PC-3 (cell line): ENCODE measurements at regions not wholly inside any gene's neighbourhood (a gene's known extent, or its start where the extent isn't known, plus 50 kb on each side); places are given as distances from the start of the nearest gene placed in this dataset.

ENCODE experiments used
- ATAC-seq: fragments of 200-7000 bp; cut with Tn5 transposase; 2 replicates; pipeline ENCODE4 v1.9.1; 2020; ENCODE audit warnings: mild to moderate bottlenecking, moderate library complexity
- BruUV-seq: library from RNA; stranded (reverse); fragments of 400-500 nt; replicated peaks from 2 replicates; lab custom pipeline; 2021; lab: Mats Ljungman, UMichigan
- CTCF ChIA-PET: fragments of 300-600 bp; sonication (Branson Sonifier 250); formaldehyde crosslinking; loops from one replicate; lab custom pipeline; 2022; ENCODE audit warnings: antibody characterized with exemption; lab: Charles Lee
- POLR2A ChIA-PET: fragments of 300-600 bp; sonication (Branson Sonifier 250); formaldehyde crosslinking; loops from one replicate; lab custom pipeline; 2022; ENCODE audit warnings: antibody characterized with exemption; ENCODE audit not compliant: unreplicated experiment; lab: Charles Lee
- DNase-seq: peaks from one replicate; pipeline ENCODE4 v3.0.0-alpha.2; 2015
- H2AFZ ChIP-seq: fragments of 300-600 bp; sonication (generic); 2 replicates; pipeline ENCODE4 v1.6.0; 2016; ENCODE audit warnings: antibody characterized with exemption, low read length
- H3F3A ChIP-seq: fragments of 300-600 bp; sonication (generic); one replicate; pipeline ENCODE4 v1.6.0; 2017; ENCODE audit warnings: antibody characterized with exemption, low read length, control low read depth, mild to moderate bottlenecking; ENCODE audit not compliant: unreplicated experiment
- H3K27ac ChIP-seq: fragments of 300-600 bp; sonication (generic); 2 replicates; pipeline ENCODE4 v1.5.1; 2016; ENCODE audit warnings: mild to moderate bottlenecking, low read length
- H3K27me3 ChIP-seq: fragments of 300-600 bp; sonication (generic); 2 replicates; pipeline ENCODE4 v1.6.1; 2016; ENCODE audit warnings: low read length, mixed read lengths
- H3K36me3 ChIP-seq: fragments of 300-600 bp; sonication (generic); 2 replicates; pipeline ENCODE4 v1.6.1; 2016; ENCODE audit warnings: low read depth, mixed run types, low read length, mixed read lengths
- H3K4me1 ChIP-seq: fragments of 300-600 bp; sonication (generic); 2 replicates; pipeline ENCODE4 v1.5.1; 2016; ENCODE audit warnings: low read length; ENCODE audit not compliant: insufficient read depth
- H3K4me2 ChIP-seq: fragments of 300-600 bp; sonication (generic); 2 replicates; pipeline ENCODE4 v1.6.0; 2016; ENCODE audit warnings: low read length
- H3K4me3 ChIP-seq: fragments of 300-600 bp; sonication (generic); 2 replicates; pipeline ENCODE4 v1.5.1; 2016; ENCODE audit warnings: mild to moderate bottlenecking, low read length, mixed read lengths
- H3K79me2 ChIP-seq: fragments of 300-600 bp; sonication (generic); 2 replicates; pipeline ENCODE4 v1.6.1; 2017; ENCODE audit warnings: low read length, mixed read lengths
- H3K9ac ChIP-seq: fragments of 300-600 bp; sonication (generic); 2 replicates; pipeline ENCODE4 v1.6.0; 2016; ENCODE audit warnings: mild to moderate bottlenecking, low read length
- H3K9me2 ChIP-seq: fragments of 300-600 bp; sonication (generic); replicated peaks from 2 replicates; pipeline ENCODE4 v1.6.1; 2016; ENCODE audit warnings: mixed run types, low read length, mixed read lengths
- H3K9me3 ChIP-seq: fragments of 300-600 bp; sonication (generic); 2 replicates; pipeline ENCODE4 v1.6.1; 2016; ENCODE audit warnings: low read length, mixed read lengths
- H4K20me1 ChIP-seq: fragments of 300-600 bp; sonication (generic); 2 replicates; pipeline ENCODE4 v1.6.1; 2016; ENCODE audit warnings: low read length, mixed read lengths
- CTCF ChIP-seq: fragments of 300-600 bp; sonication (generic); conservative IDR thresholded peaks from 2 replicates; pipeline ENCODE4 v1.5.1; 2017; ENCODE audit warnings: antibody characterized with exemption, low read depth, mild to moderate bottlenecking, low read length
- EZH2 ChIP-seq: fragments of 300-600 bp; sonication (generic); IDR thresholded peaks from one replicate; pipeline ENCODE4 v1.6.1; 2017; ENCODE audit warnings: antibody characterized with exemption, mild to moderate bottlenecking, low read length; ENCODE audit not compliant: unreplicated experiment
- EZH2phosphoT487 ChIP-seq: fragments of 300-600 bp; sonication (generic); IDR thresholded peaks from 2 replicates; pipeline ENCODE4 v1.6.1; 2018; ENCODE audit warnings: mild to moderate bottlenecking, antibody characterized with exemption, low read length, borderline replicate concordance
- intact Hi-C: fragments of 100-400 bp; cut with micrococcal nuclease; formaldehyde crosslinking; loops from 2 replicates; pipeline ENCODE4 v1.9.0; 2023

DNA sequence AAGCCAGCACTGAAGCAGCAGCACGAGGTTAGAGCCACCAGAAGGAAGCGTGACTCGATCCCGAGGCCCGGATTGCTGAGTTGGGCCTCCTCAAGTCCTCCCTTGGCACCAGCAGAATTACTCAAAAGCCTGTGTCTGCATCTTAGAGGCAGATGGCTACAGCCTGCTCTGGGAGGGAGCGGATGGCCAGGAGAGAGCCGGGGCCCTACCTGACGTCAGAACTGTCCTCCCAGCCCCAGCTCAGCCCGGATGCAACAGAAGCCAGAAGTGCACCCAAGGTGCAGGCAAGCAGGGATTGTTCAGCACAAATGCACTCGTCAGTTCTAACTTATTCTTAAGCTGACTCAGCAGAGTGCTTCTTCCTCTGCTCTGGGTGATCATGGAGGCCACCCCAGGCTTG is 155.5 kb upstream of the RPS6KA2 start:
- Histone ChIP-seq H3K4me1 (no peaks in the 10 kb centered on the region), H3K27ac (no peak overlapping the region), H2AFZ (no peak overlapping the region), H3K36me3 (no peaks in the 10 kb centered on the region; the same call in 1 of the 2 replicates), H3K9ac (no peak overlapping the region), H3K9me3 (no peaks in the 10 kb centered on the region), H3F3A (no peaks in the 10 kb centered on the region), H3K9me2 (no peaks in the 10 kb centered on the region), H3K79me2 (no peaks in the 10 kb centered on the region), H3K4me2 (no peak overlapping the region), H4K20me1 (no peaks in the 10 kb centered on the region), H3K4me3 (no peak overlapping the region), H3K27me3 (no peaks in the 10 kb centered on the region)
- DNase-seq (no peak), ATAC-seq (no peak)
- CTCF ChIA-PET: no interaction called here
- BruUV-seq: no TSS peak
- no peak for TF ChIP-seq CTCF
- TF ChIP-seq EZH2: no peak
- no peak for TF ChIP-seq EZH2phosphoT487
- intact Hi-C loops: no loop called here
- POLR2A ChIA-PET: interaction anchor here (0.6 kb wide), 1 partner anchor 155 kb away, joined by 3 read pairs; the partner anchor contains the start of gene RPS6KA2

- DNase-seq (no peak), ATAC-seq (no peak)
- H3K27me3 ChIP-seq: no peaks in the 10 kb centered on the region
- intact Hi-C loops: no loop called here
- no peak overlapping the region for H3K27ac ChIP-seq
- no TSS peak for BruUV-seq
- H3K79me2 ChIP-seq: no peaks in the 10 kb centered on the region
- H3K9me2 ChIP-seq: no peaks in the 10 kb centered on the region
- H3K4me2 ChIP-seq: no peak overlapping the region
- no peaks in the 10 kb centered on the region for H3K4me1 ChIP-seq
- ChIA-PET POLR2A (no interaction called here), CTCF (no interaction called here)
- H3F3A ChIP-seq: no peaks in the 10 kb centered on the region
- no peaks in the 10 kb centered on the region for H3K36me3 ChIP-seq
- TF ChIP-seq CTCF: no peak
- no peak for TF ChIP-seq EZH2
- TF ChIP-seq EZH2phosphoT487: no peak
- no peak overlapping the region for H3K9ac ChIP-seq
- H2AFZ ChIP-seq: no peak overlapping the region
- no peaks in the 10 kb centered on the region for H3K9me3 ChIP-seq
- no peak overlapping the region for H3K4me3 ChIP-seq
- H4K20me1 ChIP-seq: no peaks in the 10 kb centered on the region
Measured at GRCh38 chr6:166781331-166781730, 154.3 kb upstream of the RPS6KA2 start.

DNA sequence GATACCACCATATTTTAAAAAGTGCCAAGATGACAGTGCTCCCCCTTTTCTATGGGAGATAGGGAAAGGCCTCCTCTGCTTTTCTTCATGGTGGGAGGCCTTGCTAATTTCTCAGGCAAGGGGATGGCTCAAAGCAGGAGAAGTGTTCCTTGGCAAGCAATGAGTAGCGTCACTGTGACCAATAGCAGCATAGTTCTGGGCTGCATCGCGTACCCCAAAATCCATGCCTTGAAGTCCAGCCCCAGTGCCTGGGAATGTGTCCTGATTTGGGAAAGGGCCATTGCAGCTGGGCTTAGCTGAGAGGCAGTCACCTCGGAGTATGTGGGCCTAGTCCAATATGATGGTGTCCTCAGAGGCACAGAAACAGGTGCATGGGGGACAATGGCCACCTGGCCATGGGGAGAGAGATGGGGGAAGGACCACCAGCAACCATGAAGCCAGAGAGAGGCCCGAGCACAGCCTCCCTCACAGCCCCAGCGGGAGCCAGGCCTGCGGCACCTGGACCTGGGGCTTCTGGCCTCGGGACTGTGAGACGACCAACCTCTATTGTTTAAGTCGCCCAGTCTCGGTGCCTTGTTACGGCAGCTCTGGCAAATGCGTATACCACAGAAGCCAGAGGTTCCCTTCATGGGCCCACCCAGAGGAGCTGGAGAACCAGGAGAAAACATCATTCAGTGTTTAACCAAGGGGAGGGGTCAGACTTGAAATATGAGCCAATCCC is 153.1 kb upstream of the RPS6KA2 start:
- H3K9me3 ChIP-seq: no peaks in the 10 kb centered on the region
- intact Hi-C loops: no loop called here
- no peaks in the 10 kb centered on the region for H3K79me2 ChIP-seq
- H3K4me1 ChIP-seq: no peaks in the 10 kb centered on the region
- no peaks in the 10 kb centered on the region for H3K36me3 ChIP-seq
- ChIA-PET CTCF (no interaction called here), POLR2A (no interaction called here)
- ATAC-seq (no peak), DNase-seq (no peak)
- H3K4me3 ChIP-seq: no peak overlapping the region
- TF ChIP-seq EZH2 (no peak), CTCF (no peak), EZH2phosphoT487 (no peak)
- BruUV-seq: no TSS peak
- H3K27me3 ChIP-seq: no peaks in the 10 kb centered on the region
- no peaks in the 10 kb centered on the region for H4K20me1 ChIP-seq
- H2AFZ ChIP-seq: no peak overlapping the region
- H3K9me2 ChIP-seq: no peaks in the 10 kb centered on the region
- H3K9ac ChIP-seq: no peak overlapping the region
- H3K27ac ChIP-seq: no peak overlapping the region
- H3K4me2 ChIP-seq: no peak overlapping the region
- no peaks in the 10 kb centered on the region for H3F3A ChIP-seq
